ENCODE measurements at regions not wholly inside any gene's neighbourhood (a gene's known extent, or its start where the extent isn't known, plus 50 kb on each side); places are given as distances from the start of the nearest gene placed in this dataset.

DNA sequence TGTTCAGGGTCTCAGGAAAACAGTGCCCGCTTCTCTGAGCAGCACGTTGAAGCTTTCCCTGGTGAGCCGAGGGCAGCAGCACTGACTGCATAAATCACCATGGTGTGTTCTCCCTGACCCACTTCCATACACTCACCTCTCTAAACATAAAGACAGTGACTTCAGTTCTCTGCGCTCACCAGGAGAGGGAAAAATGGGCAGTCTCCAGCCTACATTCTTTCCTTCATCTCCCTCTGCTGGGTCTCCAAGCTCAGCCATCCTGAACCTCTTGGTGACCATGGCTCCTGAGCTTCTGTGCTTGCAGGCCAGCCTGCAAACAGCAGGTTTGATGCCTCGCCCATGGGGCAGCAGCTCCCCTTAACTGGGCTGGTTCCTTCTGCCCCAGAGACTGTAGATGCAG, 236.6 kb upstream of the ZNF32 start:
- TF ChIP-seq, protein P1, sequence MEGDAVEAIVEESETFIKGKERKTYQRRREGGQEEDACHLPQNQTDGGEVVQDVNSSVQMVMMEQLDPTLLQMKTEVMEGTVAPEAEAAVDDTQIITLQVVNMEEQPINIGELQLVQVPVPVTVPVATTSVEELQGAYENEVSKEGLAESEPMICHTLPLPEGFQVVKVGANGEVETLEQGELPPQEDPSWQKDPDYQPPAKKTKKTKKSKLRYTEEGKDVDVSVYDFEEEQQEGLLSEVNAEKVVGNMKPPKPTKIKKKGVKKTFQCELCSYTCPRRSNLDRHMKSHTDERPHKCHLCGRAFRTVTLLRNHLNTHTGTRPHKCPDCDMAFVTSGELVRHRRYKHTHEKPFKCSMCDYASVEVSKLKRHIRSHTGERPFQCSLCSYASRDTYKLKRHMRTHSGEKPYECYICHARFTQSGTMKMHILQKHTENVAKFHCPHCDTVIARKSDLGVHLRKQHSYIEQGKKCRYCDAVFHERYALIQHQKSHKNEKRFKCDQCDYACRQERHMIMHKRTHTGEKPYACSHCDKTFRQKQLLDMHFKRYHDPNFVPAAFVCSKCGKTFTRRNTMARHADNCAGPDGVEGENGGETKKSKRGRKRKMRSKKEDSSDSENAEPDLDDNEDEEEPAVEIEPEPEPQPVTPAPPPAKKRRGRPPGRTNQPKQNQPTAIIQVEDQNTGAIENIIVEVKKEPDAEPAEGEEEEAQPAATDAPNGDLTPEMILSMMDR (optimal IDR thresholded peaks at IDR 0.05 in 1 of 3, IDR thresholded peaks at IDR 0.05 in 1 of 3, conservative IDR thresholded peaks at IDR 0.05 in 1 of 3; ENCODE audit: extremely low read depth in 1 of 3, insufficient read depth in 2 of 3, low read length in 3 of 3): no peak
- TF ChIP-seq EZH2 (IDR thresholded peaks at IDR 0.05; ENCODE audit: low read length): no peak
- no peak overlapping the region for H3K9ac ChIP-seq (ENCODE audit: control insufficient read depth, extremely low read depth, insufficient read depth, low read length)
- FAIRE-seq: no peak
- H4K20me1 ChIP-seq (ENCODE audit: control insufficient read depth, extremely low read depth, insufficient read depth, low read length): no peaks in the 10 kb centered on the region
- H3K9me1 ChIP-seq (ENCODE audit: control insufficient read depth, extremely low read depth, insufficient read depth, low read length): no peaks in the 10 kb centered on the region
- H3K36me3 ChIP-seq (ENCODE audit: control insufficient read depth in 2 of 2, extremely low read depth in 1 of 2, insufficient read depth in 2 of 2, low read length in 2 of 2): no peaks in the 10 kb centered on the region
- H3K4me3 ChIP-seq (ENCODE audit: control insufficient read depth in 2 of 3, extremely low read depth in 1 of 3, insufficient read depth in 2 of 3, low read depth in 1 of 3, low read length in 3 of 3): no peak overlapping the region
- H3K79me2 ChIP-seq (ENCODE audit: control insufficient read depth, insufficient read depth, low read length): no peaks in the 10 kb centered on the region
- H3K27me3 ChIP-seq (ENCODE audit: control insufficient read depth, extremely low read depth, insufficient read depth, low read length): no peaks in the 10 kb centered on the region
- no peak overlapping the region for H2AFZ ChIP-seq (ENCODE audit: control insufficient read depth, low read length)
- H3K4me2 ChIP-seq (ENCODE audit: control insufficient read depth, extremely low read depth, insufficient read depth, low read depth, low read length): no peak overlapping the region
- dilution Hi-C loops (cut with MboI; ENCODE audit: extremely low pct_ligation_motif_present, low sequenced_read_pairs): no loop called here
- H3K4me1 ChIP-seq (ENCODE audit: control insufficient read depth, extremely low read depth, insufficient read depth, low read length): no peaks in the 10 kb centered on the region
- no peaks in the 10 kb centered on the region for H3K9me3 ChIP-seq (ENCODE audit: control insufficient read depth, low read depth, low read length)
- no peak overlapping the region for H3K27ac ChIP-seq (ENCODE audit: control insufficient read depth, insufficient read depth, low read length)
- no peak for DNase-seq (ENCODE audit: low read depth, low spot score)

DNA sequence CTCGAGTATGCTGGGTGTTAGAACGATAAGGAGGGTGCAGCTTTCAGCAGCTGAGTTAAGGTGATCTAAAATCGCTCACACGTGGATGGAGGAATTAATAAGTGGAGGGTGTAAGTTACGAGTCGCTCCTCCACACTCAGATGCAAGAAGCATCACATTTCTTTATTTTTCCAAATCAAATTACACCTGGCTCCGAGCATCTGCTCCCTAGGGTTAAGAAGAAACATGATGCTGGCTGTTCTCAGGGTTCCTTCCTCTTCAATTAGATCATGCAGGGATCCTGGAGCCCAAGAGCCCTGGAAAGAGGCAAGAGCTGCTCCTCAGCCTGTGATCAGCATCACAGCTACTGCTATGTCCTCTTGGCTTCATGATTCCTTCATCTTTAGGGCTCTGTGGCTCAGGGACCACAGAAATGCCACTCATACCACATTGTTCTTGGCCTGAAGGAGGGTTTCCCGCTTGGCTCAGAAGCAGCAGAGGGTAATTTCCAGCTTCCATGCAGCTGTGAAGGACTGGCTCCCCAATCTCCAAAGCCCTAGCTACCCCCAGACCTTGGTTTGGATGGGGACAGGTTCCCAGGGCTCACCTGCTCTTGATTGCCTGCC, 235.9 kb upstream of the ZNF32 start:
- Histone ChIP-seq H3K36me3 (ENCODE audit: control insufficient read depth in 2 of 2, extremely low read depth in 1 of 2, insufficient read depth in 2 of 2, low read length in 2 of 2) (no peaks in the 10 kb centered on the region), H3K4me1 (ENCODE audit: control insufficient read depth, extremely low read depth, insufficient read depth, low read length) (no peaks in the 10 kb centered on the region), H3K27ac (ENCODE audit: control insufficient read depth, insufficient read depth, low read length) (no peak overlapping the region), H3K9ac (ENCODE audit: control insufficient read depth, extremely low read depth, insufficient read depth, low read length) (no peak overlapping the region), H3K4me2 (ENCODE audit: control insufficient read depth, extremely low read depth, insufficient read depth, low read depth, low read length) (no peak overlapping the region), H3K27me3 (ENCODE audit: control insufficient read depth, extremely low read depth, insufficient read depth, low read length) (no peaks in the 10 kb centered on the region), H2AFZ (ENCODE audit: control insufficient read depth, low read length) (no peak overlapping the region), H3K9me1 (ENCODE audit: control insufficient read depth, extremely low read depth, insufficient read depth, low read length) (no peaks in the 10 kb centered on the region), H4K20me1 (ENCODE audit: control insufficient read depth, extremely low read depth, insufficient read depth, low read length) (no peaks in the 10 kb centered on the region), H3K4me3 (ENCODE audit: control insufficient read depth in 2 of 3, extremely low read depth in 1 of 3, insufficient read depth in 2 of 3, low read depth in 1 of 3, low read length in 3 of 3) (no peak overlapping the region), H3K79me2 (ENCODE audit: control insufficient read depth, insufficient read depth, low read length) (no peaks in the 10 kb centered on the region), H3K9me3 (ENCODE audit: control insufficient read depth, low read depth, low read length) (no peaks in the 10 kb centered on the region)
- no peak for DNase-seq (ENCODE audit: low read depth, low spot score)
- dilution Hi-C loops (cut with MboI; ENCODE audit: extremely low pct_ligation_motif_present, low sequenced_read_pairs): no loop called here
- TF ChIP-seq, protein P1 (optimal IDR thresholded peaks at IDR 0.05 in 1 of 3, IDR thresholded peaks at IDR 0.05 in 1 of 3, conservative IDR thresholded peaks at IDR 0.05 in 1 of 3; ENCODE audit: extremely low read depth in 1 of 3, insufficient read depth in 2 of 3, low read length in 3 of 3): no peak
- TF ChIP-seq EZH2 (IDR thresholded peaks at IDR 0.05; ENCODE audit: low read length): no peak
- FAIRE-seq: no peak
